ENCODE measurements at regions not wholly inside any gene's neighbourhood (a gene's known extent, or its start where the extent isn't known, plus 50 kb on each side); places are given as distances from the start of the nearest gene placed in this dataset.

DNA sequence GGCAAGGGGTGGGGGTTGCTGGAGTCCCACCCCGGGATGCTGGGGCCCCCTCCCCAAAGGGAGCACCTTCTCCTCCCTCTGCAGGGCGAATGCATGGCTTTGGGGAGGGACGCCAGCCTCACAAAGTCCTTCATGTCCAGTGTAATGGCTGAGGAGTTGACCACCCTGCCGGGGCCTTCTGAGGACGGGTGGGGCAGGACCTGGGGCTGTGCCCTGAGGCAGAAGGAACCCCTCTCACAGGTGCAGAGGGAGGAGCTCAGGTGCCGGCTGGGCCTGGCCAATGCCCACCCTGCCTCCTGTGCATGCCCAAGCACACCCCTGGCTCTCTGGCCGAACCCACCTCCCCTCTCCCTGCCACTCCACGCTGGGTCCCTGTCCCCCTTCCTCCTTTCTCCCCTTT, 64.3 kb upstream of the RNU6ATAC start:
- H3K36me3 Mint-ChIP-seq (ENCODE audit: low read depth): no peaks in the 10 kb centered on the region
- ChIA-PET POLR2A (interaction anchor here (0.6 kb wide), 1 partner anchor 1384 kb away, joined by 3 read pairs; no protein-coding TSS in a partner anchor), CTCF (interaction anchor here (0.8 kb wide), 1 partner anchor 79 kb away, joined by 3 read pairs; no protein-coding TSS in a partner anchor)
- DNase-seq: no peak
- ATAC-seq: no peak
- no peaks in the 10 kb centered on the region for H3K4me1 Mint-ChIP-seq (ENCODE audit: low read depth)
- no peaks in the 10 kb centered on the region for H3K9me3 Mint-ChIP-seq
- TF ChIP-seq CTCF (IDR thresholded peaks at IDR 0.05): no peak
- intact Hi-C loops (cut with micrococcal nuclease): no loop called here
- no peak overlapping the region for H3K27ac Mint-ChIP-seq
- H3K4me3 Mint-ChIP-seq: no peak overlapping the region
- no peaks in the 10 kb centered on the region for H3K27me3 Mint-ChIP-seq

GRCh38 chr9:134229466-134230091, 65.2 kb upstream of the RNU6ATAC start:
- no peaks in the 10 kb centered on the region for H3K36me3 Mint-ChIP-seq (ENCODE audit: low read depth)
- H3K4me3 Mint-ChIP-seq: no peak overlapping the region
- POLR2A ChIA-PET: interaction anchor here (0.6 kb wide), 1 partner anchor 1384 kb away, joined by 3 read pairs; no protein-coding TSS in a partner anchor
- no peaks in the 10 kb centered on the region for H3K9me3 Mint-ChIP-seq
- H3K27me3 Mint-ChIP-seq: no peaks in the 10 kb centered on the region
- DNase-seq (no peak), ATAC-seq (no peak)
- H3K4me1 Mint-ChIP-seq (ENCODE audit: low read depth): no peaks in the 10 kb centered on the region
- CTCF ChIA-PET: no interaction called here
- no peak overlapping the region for H3K27ac Mint-ChIP-seq
- intact Hi-C loops (cut with micrococcal nuclease): no loop called here
- TF ChIP-seq CTCF (IDR thresholded peaks at IDR 0.05): no peak

GRCh38 chr9:134230092-134230941, 66.0 kb upstream of the RNU6ATAC start:
- intact Hi-C loops (cut with micrococcal nuclease): no loop called here
- Mint-ChIP-seq H3K4me1 (ENCODE audit: low read depth) (no peaks in the 10 kb centered on the region), H3K27ac (no peak overlapping the region), H3K9me3 (no peaks in the 10 kb centered on the region), H3K27me3 (no peaks in the 10 kb centered on the region), H3K4me3 (no peak overlapping the region), H3K36me3 (ENCODE audit: low read depth) (no peaks in the 10 kb centered on the region)
- no peak for TF ChIP-seq CTCF (IDR thresholded peaks at IDR 0.05)
- no peak for ATAC-seq
- POLR2A ChIA-PET: no interaction called here
- DNase-seq: no peak
- CTCF ChIA-PET: no interaction called here

DNA sequence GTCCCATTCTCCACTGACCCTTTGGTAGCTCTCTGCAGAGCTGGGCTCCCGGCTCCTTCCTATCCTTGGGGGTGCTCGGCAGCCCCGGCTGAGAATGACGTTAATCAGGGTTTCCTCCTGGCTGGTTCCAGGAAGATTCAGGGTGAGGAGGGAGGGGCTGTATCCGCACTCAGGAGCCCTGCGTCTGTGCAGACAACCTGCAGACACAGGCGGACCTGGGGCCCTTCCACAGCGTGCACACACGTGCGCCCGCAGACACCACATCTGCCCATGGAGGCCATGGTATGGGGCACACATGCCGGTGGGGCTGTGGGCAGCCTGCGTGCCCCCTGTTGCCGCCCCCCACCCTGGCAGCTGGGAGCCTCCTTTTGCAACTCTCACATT, 66.6 kb upstream of the RNU6ATAC start:
- ATAC-seq (no peak), DNase-seq (no peak)
- no peaks in the 10 kb centered on the region for H3K9me3 Mint-ChIP-seq
- no peak overlapping the region for H3K27ac Mint-ChIP-seq
- POLR2A ChIA-PET: no interaction called here
- intact Hi-C loops (cut with micrococcal nuclease): no loop called here
- no peak for TF ChIP-seq CTCF (IDR thresholded peaks at IDR 0.05)
- CTCF ChIA-PET: no interaction called here
- H3K4me3 Mint-ChIP-seq: no peak overlapping the region
- H3K4me1 Mint-ChIP-seq (ENCODE audit: low read depth): no peaks in the 10 kb centered on the region
- no peaks in the 10 kb centered on the region for H3K36me3 Mint-ChIP-seq (ENCODE audit: low read depth)
- no peaks in the 10 kb centered on the region for H3K27me3 Mint-ChIP-seq

GRCh38 chr9:134231330-134231745, 67.0 kb upstream of the RNU6ATAC start:
- Mint-ChIP-seq H3K27me3 (no peaks in the 10 kb centered on the region), H3K36me3 (ENCODE audit: low read depth) (no peaks in the 10 kb centered on the region), H3K27ac (no peak overlapping the region), H3K9me3 (no peaks in the 10 kb centered on the region), H3K4me3 (no peak overlapping the region), H3K4me1 (ENCODE audit: low read depth) (no peaks in the 10 kb centered on the region)
- ATAC-seq (no peak), DNase-seq (no peak)
- intact Hi-C loops (cut with micrococcal nuclease): no loop called here
- ChIA-PET POLR2A (no interaction called here), CTCF (no interaction called here)
- no peak for TF ChIP-seq CTCF (IDR thresholded peaks at IDR 0.05)

Data from activated CD8-positive, alpha-beta T cell treated with anti-CD3 and anti-CD28 coated beads for 36 hours (primary cell).